ENCODE measurements at regions not wholly inside any gene's neighbourhood (a gene's known extent, or its start where the extent isn't known, plus 50 kb on each side); places are given as distances from the start of the nearest gene placed in this dataset.

GRCh38 chr13:76293751-76294150 lies 592.5 kb downstream of the KCTD12 start:
- Histone ChIP-seq H3K27ac (peak overlapping the region in 1 of 2 donors; percentile 49), H3K9me3 (no peaks in the 10 kb centered on the region), H3K27me3 (no peaks in the 10 kb centered on the region), H3K4me1 (no peaks in the 10 kb centered on the region), H3K36me3 (no peaks in the 10 kb centered on the region), H3K4me3 (no peak overlapping the region)
- no peak for TF ChIP-seq CTCF (IDR thresholded peaks at IDR 0.05)
- DNase-seq (ENCODE audit: low spot score): no peak

- Histone ChIP-seq H3K9me3 (no peaks in the 10 kb centered on the region), H3K36me3 (no peaks in the 10 kb centered on the region), H3K27me3 (no peaks in the 10 kb centered on the region), H3K4me3 (no peak overlapping the region), H3K4me1 (no peaks in the 10 kb centered on the region), H3K27ac (peak overlapping the region in 1 of 2 donors; percentile 49)
- no peak for TF ChIP-seq CTCF (IDR thresholded peaks at IDR 0.05)
- DNase-seq (ENCODE audit: low spot score): no peak
Measured at GRCh38 chr13:76293346-76293745, 592.9 kb downstream of the KCTD12 start.

GRCh38 chr13:76292726-76293125 lies 593.5 kb downstream of the KCTD12 start:
- no peak for TF ChIP-seq CTCF (IDR thresholded peaks at IDR 0.05)
- H3K27ac ChIP-seq: no peak overlapping the region
- no peak for DNase-seq (ENCODE audit: low spot score)
- no peaks in the 10 kb centered on the region for H3K4me1 ChIP-seq
- H3K27me3 ChIP-seq: no peaks in the 10 kb centered on the region
- H3K36me3 ChIP-seq: no peaks in the 10 kb centered on the region
- H3K4me3 ChIP-seq: no peak overlapping the region
- no peaks in the 10 kb centered on the region for H3K9me3 ChIP-seq

GRCh38 chr13:76292031-76292430 lies 594.2 kb downstream of the KCTD12 start:
- no peak overlapping the region for H3K4me3 ChIP-seq
- DNase-seq (ENCODE audit: low spot score): no peak
- no peaks in the 10 kb centered on the region for H3K27me3 ChIP-seq
- no peaks in the 10 kb centered on the region for H3K36me3 ChIP-seq
- H3K4me1 ChIP-seq: no peaks in the 10 kb centered on the region
- no peak for TF ChIP-seq CTCF (IDR thresholded peaks at IDR 0.05)
- H3K9me3 ChIP-seq: no peaks in the 10 kb centered on the region
- no peak overlapping the region for H3K27ac ChIP-seq

- TF ChIP-seq CTCF (IDR thresholded peaks at IDR 0.05): no peak
- H3K27me3 ChIP-seq: no peaks in the 10 kb centered on the region
- no peak for DNase-seq (ENCODE audit: low spot score)
- H3K36me3 ChIP-seq: no peaks in the 10 kb centered on the region
- no peaks in the 10 kb centered on the region for H3K9me3 ChIP-seq
- no peak overlapping the region for H3K4me3 ChIP-seq
- H3K27ac ChIP-seq: no peak overlapping the region
- peaks cover 0 to 6% of the 10 kb centered on the region in 2 donors for H3K4me1 ChIP-seq
Measured at GRCh38 chr13:76289558-76289957, 596.6 kb downstream of the KCTD12 start.

GRCh38 chr13:76286178-76286577 lies 600.0 kb downstream of the KCTD12 start:
- Histone ChIP-seq H3K27me3 (no peaks in the 10 kb centered on the region), H3K4me3 (no peak overlapping the region), H3K4me1 (peaks cover 0 to 6% of the 10 kb centered on the region in 2 donors), H3K27ac (no peak overlapping the region), H3K9me3 (no peaks in the 10 kb centered on the region), H3K36me3 (no peaks in the 10 kb centered on the region)
- DNase-seq (ENCODE audit: low spot score): no peak
- no peak for TF ChIP-seq CTCF (IDR thresholded peaks at IDR 0.05)

Data from right atrium auricular region (tissue), 2 donors.